KMS-11 (cell line): ENCODE measurements at regions not wholly inside any gene's neighbourhood (a gene's known extent, or its start where the extent isn't known, plus 50 kb on each side); places are given as distances from the start of the nearest gene placed in this dataset.

Source experiments
- H2AFZ ChIP-seq: fragments of 200-600 bp; sonication (generic); 2 replicates; pipeline ENCODE4 v1.6.1; 2016; ENCODE audit warnings: antibody characterized with exemption, mixed run types, low read depth
- H3K27ac ChIP-seq: fragments of 200-600 bp; sonication (generic); 2 replicates; pipeline ENCODE4 v1.6.1; 2016; ENCODE audit warnings: mild to moderate bottlenecking, mixed run types
- H3K27me3 ChIP-seq: fragments of 200-600 bp; sonication (generic); 2 replicates; pipeline ENCODE4 v1.6.1; 2017; ENCODE audit warnings: mild to moderate bottlenecking, low read depth, mixed run types, moderate library complexity; ENCODE audit not compliant: insufficient read depth
- H3K36me3 ChIP-seq: fragments of 200-600 bp; sonication (generic); 2 replicates; pipeline ENCODE4 v1.6.1; 2017; ENCODE audit warnings: mild to moderate bottlenecking, mixed run types; ENCODE audit not compliant: insufficient read depth
- H3K4me1 ChIP-seq: fragments of 200-600 bp; sonication (generic); 2 replicates; pipeline ENCODE4 v1.6.1; 2016; ENCODE audit warnings: mild to moderate bottlenecking, low read depth, mixed run types; ENCODE audit not compliant: poor library complexity, severe bottlenecking
- H3K4me2 ChIP-seq: fragments of 200-600 bp; sonication (generic); 2 replicates; pipeline ENCODE4 v1.7.0; 2016; ENCODE audit warnings: mild to moderate bottlenecking, mixed run types
- H3K4me3 ChIP-seq: fragments of 200-600 bp; sonication (generic); IDR thresholded peaks from 2 replicates; pipeline ENCODE4 v1.6.1; 2017; ENCODE audit warnings: low read depth, low read length, mixed read lengths; ENCODE audit not compliant: insufficient read depth
- H3K79me2 ChIP-seq: fragments of 200-600 bp; sonication (generic); 2 replicates; pipeline ENCODE4 v1.6.1; 2016; ENCODE audit warnings: low read depth, mixed run types; ENCODE audit not compliant: insufficient read depth
- H3K9ac ChIP-seq: fragments of 200-600 bp; sonication (generic); 2 replicates; pipeline ENCODE4 v1.6.1; 2016; ENCODE audit warnings: mild to moderate bottlenecking, mixed run types
- H4K20me1 ChIP-seq: fragments of 200-600 bp; sonication (generic); 2 replicates; pipeline ENCODE4 v1.6.1; 2016; ENCODE audit warnings: mild to moderate bottlenecking, mixed run types; ENCODE audit not compliant: insufficient read depth
- CTCF ChIP-seq: fragments of 200-600 bp; sonication (generic); conservative IDR thresholded peaks from 2 replicates; pipeline ENCODE4 v1.6.1; 2017; ENCODE audit warnings: low read depth, mild to moderate bottlenecking, antibody characterized with exemption, low read length, moderate library complexity, mixed read lengths

DNA sequence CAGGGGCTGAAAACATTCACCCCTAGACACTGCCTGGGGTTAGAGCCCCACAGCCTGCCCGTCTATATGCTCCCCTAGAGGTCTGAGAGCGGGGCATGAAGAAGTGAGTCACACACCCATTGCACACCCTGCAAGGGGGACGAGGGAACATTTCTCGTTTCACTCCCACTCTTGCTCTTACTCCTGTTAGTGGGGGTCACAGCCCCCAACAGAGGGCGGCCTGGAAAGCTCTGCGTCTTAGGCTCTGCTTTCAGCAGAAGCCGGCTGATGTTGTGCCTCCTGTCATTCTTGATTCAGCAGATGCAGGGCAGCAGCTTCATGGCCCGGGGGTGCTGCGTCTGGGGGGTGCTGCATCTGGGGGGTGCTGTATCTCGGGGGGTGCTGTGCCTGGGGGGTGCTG lies 141.3 kb downstream of the ASB1 start:
- no peak overlapping the region for H3K4me2 ChIP-seq
- no peaks in the 10 kb centered on the region for H3K79me2 ChIP-seq
- H3K4me1 ChIP-seq: no peaks in the 10 kb centered on the region
- no peak overlapping the region for H3K4me3 ChIP-seq
- H3K9ac ChIP-seq: no peak overlapping the region
- H2AFZ ChIP-seq: no peak overlapping the region
- TF ChIP-seq CTCF: no peak
- H3K27ac ChIP-seq: no peak overlapping the region
- no peaks in the 10 kb centered on the region for H4K20me1 ChIP-seq
- H3K27me3 ChIP-seq: peaks cover 17% of the 10 kb centered on the region
- H3K36me3 ChIP-seq: no peaks in the 10 kb centered on the region

DNA sequence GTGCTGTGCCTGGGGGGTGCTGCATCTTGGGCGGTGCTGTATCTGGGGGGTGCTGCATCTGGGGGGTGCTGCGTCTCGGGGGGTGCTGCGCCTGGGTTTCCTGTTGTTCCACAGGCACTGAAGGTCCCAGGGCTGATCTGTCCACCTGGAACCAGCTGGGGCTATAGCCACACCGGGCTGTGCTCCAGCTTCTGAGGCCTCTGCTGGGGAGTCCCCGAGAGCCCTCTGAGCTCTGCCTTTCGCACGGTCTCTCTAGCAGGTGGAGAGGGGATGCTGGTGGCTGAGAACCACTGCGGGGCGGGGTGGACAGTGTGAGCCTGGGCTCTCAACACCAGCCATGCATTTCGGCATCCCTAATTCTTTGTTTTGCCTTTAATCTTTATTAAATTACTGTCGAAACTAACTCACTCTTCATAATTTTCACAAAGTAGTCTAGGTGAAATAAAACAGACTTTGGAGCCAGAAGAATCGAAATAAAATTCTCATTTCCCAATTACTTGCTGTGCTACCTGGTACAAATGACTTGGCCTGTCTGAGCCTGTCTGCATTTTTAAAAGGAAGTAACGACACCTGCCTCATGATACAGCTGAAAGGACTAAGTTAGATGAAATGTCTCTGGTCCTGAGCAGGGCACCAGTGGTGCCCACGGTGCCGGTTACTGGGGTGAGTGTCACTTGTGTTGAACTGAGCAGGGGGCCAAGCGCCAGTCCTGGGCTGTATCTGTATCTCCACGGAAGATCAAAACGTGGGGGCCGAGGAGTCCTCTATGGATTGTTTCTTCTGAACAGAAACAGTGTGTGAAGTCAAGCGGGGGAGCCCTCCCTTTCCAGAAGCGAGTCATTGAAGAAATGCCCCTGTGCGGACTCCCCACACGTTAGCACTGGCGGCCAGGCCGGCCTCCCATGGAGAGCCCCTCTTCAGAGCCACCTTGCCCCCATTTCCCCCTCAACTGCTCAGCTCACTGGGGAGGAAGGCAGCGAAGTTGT lies 142.0 kb downstream of the ASB1 start:
- no peaks in the 10 kb centered on the region for H3K36me3 ChIP-seq
- TF ChIP-seq CTCF: no peak
- peaks cover 13% of the 10 kb centered on the region for H3K27me3 ChIP-seq

GRCh38 chr2:238569507-238570195 lies 142.9 kb downstream of the ASB1 start:
- Histone ChIP-seq H3K27me3 (peaks cover 18% of the 10 kb centered on the region), H4K20me1 (no peaks in the 10 kb centered on the region), H3K4me1 (no peaks in the 10 kb centered on the region), H2AFZ (no peak overlapping the region), H3K9ac (no peak overlapping the region), H3K79me2 (no peaks in the 10 kb centered on the region), H3K4me2 (no peak overlapping the region), H3K27ac (no peak overlapping the region), H3K36me3 (no peaks in the 10 kb centered on the region), H3K4me3 (no peak overlapping the region)
- no peak for TF ChIP-seq CTCF

More for the DNA sequence above, 142.0 kb downstream of the ASB1 start:
- Histone ChIP-seq H3K79me2 (no peaks in the 10 kb centered on the region), H3K4me1 (no peaks in the 10 kb centered on the region), H4K20me1 (no peaks in the 10 kb centered on the region), H3K4me3 (no peak overlapping the region), H3K9ac (no peak overlapping the region), H3K4me2 (no peak overlapping the region), H3K27ac (no peak overlapping the region), H2AFZ (no peak overlapping the region)

GRCh38 chr2:238570391-238570790 lies 143.7 kb downstream of the ASB1 start:
- no peak overlapping the region for H3K9ac ChIP-seq
- TF ChIP-seq CTCF: no peak
- no peak overlapping the region for H3K27ac ChIP-seq
- no peaks in the 10 kb centered on the region for H3K79me2 ChIP-seq
- peaks cover 19% of the 10 kb centered on the region for H3K27me3 ChIP-seq
- no peaks in the 10 kb centered on the region for H4K20me1 ChIP-seq
- H3K4me2 ChIP-seq: no peak overlapping the region
- H3K4me3 ChIP-seq: no peak overlapping the region
- no peaks in the 10 kb centered on the region for H3K4me1 ChIP-seq
- no peaks in the 10 kb centered on the region for H3K36me3 ChIP-seq
- no peak overlapping the region for H2AFZ ChIP-seq
